Activated T-cell treated with anti-CD3 and anti-CD28 coated beads, Interleukin-2, amount 50 U/mL, for 72 hours (primary cell): ENCODE measurements at regions not wholly inside any gene's neighbourhood (a gene's known extent, or its start where the extent isn't known, plus 50 kb on each side); places are given as distances from the start of the nearest gene placed in this dataset.

ENCODE experiments used
- ATAC-seq, 2 donors: fragments of 150-1000 bp; cut with Tn5 transposase; replicated peaks in 1 of 2; 2 replicates each; pipeline ENCODE4 v1.10.0; 2021; ENCODE audit warnings: moderate library complexity in 2 of 2, mild to moderate bottlenecking in 1 of 2
- DNase-seq, 2 donors: peaks; one replicate each; pipeline ENCODE4 v3.0.0; 2021 to 2022; ENCODE audit warnings: mixed read lengths in 1 of 2
- H3K27ac Mint-ChIP-seq: one replicate; pipeline ENCODE4 v1.8.0; 2022; ENCODE audit warnings: mild to moderate bottlenecking, moderate library complexity, mixed read lengths
- H3K27me3 Mint-ChIP-seq: one replicate; pipeline ENCODE4 v1.8.0; 2022; ENCODE audit warnings: low read depth, mixed read lengths
- H3K36me3 Mint-ChIP-seq, 2 donors: one replicate each; pipeline ENCODE4 v1.8.0; 2022; ENCODE audit warnings: mixed read lengths in 2 of 2, mild to moderate bottlenecking in 1 of 2; ENCODE audit not compliant: insufficient read depth in 2 of 2
- H3K4me1 Mint-ChIP-seq: one replicate; pipeline ENCODE4 v1.8.0; 2022; ENCODE audit warnings: low read depth, mixed read lengths
- H3K4me3 Mint-ChIP-seq, 2 donors: one replicate each; pipeline ENCODE4 v1.8.0; 2022; ENCODE audit warnings: mild to moderate bottlenecking in 2 of 2, mixed read lengths in 2 of 2, moderate library complexity in 2 of 2
- H3K9me3 Mint-ChIP-seq, 2 donors: one replicate each; pipeline ENCODE4 v1.8.0; 2022; ENCODE audit warnings: mixed read lengths in 2 of 2

DNA sequence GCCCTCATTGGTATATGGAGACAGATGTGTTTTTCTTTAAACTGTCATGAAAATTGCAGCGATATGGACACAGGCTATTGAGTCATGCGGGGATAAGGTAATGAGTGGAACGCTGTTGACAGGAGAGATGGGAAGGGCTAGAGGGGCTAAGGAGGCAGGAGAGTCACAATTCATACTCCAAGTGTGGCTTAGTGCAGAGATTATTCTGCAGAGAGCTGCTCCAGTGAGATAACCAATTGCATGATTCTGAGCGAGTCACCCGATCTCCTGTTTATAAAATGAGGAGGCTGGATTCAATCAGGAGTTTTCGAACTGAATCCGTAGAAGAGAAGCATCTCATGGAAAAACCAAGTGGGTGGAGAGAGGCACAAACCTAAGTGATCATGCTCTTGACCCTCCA, 106.4 kb upstream of the PLEKHG7 start:
- Mint-ChIP-seq H3K27ac (no peak overlapping the region), H3K36me3 (peaks cover 14 to 24% of the 10 kb centered on the region in 2 donors), H3K4me3 (no peak overlapping the region), H3K9me3 (peaks cover 18 to 21% of the 10 kb centered on the region in 2 donors), H3K4me1 (peaks cover 67% of the 10 kb centered on the region), H3K27me3 (no peaks in the 10 kb centered on the region)
- ATAC-seq, result no peak
- DNase-seq, result no peak

DNA sequence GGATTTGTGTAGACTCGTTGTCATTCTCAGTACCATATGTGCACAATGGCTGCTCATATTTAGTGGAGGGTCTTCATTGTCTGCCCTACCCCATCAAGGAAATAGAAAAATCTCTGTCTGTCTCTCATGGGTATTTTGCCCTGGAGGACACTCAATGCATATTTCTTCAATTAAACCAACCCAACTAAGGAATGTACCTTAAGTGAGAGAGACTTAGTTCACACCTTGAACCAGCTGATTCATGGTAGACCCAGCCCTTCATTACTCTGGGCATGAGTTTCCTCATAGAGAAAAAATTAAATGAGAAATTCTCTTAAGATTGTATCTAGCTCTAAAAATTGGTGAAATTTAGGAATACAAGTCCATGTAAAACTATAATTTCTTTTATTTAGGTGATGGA, 107.1 kb upstream of the PLEKHG7 start:
- peaks cover 67% of the 10 kb centered on the region for H3K4me1 Mint-ChIP-seq
- peaks cover 13 to 18% of the 10 kb centered on the region in 2 donors for H3K9me3 Mint-ChIP-seq
- peak overlapping the region; percentile 13 for H3K27ac Mint-ChIP-seq
- ATAC-seq, result no peak
- no peak overlapping the region for H3K4me3 Mint-ChIP-seq
- no peak for DNase-seq
- peaks cover 8 to 21% of the 10 kb centered on the region in 2 donors for H3K36me3 Mint-ChIP-seq
- no peaks in the 10 kb centered on the region for H3K27me3 Mint-ChIP-seq

DNA sequence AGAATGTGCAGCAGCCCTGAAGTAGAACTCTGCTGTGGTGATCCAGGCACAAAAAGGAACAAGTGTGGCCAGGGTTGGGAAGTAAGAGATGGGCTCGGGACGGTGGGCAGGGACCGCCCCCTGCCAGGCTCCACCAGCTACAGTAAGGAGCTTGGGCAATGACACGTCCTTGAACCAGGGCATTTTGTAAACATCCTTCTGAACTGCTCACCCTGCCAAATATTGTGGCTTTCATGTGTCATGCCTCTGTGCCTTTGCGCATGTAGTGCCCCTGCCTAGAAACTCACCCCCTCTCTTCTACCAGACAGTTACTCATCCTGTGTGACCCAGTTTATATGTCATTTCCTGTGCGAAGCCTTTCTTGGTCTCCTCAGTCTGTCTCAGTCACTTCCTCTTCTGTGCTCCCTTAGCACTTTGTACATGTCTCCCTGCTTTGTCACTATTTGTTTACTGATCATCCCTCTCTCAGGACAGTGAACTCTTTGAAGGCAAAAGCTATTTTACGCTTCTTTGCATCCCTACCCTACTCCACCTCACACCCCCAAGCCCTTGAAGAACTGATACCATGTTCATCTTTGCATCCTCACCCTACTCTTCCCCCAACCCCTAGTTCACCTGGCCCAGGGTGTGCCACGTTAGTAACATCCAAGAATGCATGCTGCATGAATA, 108.9 kb upstream of the PLEKHG7 start:
- peaks cover 7 to 9% of the 10 kb centered on the region in 2 donors for H3K9me3 Mint-ChIP-seq
- H3K4me1 Mint-ChIP-seq, result peaks cover 63% of the 10 kb centered on the region
- DNase-seq (peak; percentile 77 to 81), ATAC-seq (peak; percentile 97 to 98)
- peaks cover 2 to 8% of the 10 kb centered on the region in 2 donors for H3K36me3 Mint-ChIP-seq
- H3K27me3 Mint-ChIP-seq, result no peaks in the 10 kb centered on the region
- peak overlapping the region; percentile 65 to 75 for H3K4me3 Mint-ChIP-seq
- peak overlapping the region; percentile 90 for H3K27ac Mint-ChIP-seq

DNA sequence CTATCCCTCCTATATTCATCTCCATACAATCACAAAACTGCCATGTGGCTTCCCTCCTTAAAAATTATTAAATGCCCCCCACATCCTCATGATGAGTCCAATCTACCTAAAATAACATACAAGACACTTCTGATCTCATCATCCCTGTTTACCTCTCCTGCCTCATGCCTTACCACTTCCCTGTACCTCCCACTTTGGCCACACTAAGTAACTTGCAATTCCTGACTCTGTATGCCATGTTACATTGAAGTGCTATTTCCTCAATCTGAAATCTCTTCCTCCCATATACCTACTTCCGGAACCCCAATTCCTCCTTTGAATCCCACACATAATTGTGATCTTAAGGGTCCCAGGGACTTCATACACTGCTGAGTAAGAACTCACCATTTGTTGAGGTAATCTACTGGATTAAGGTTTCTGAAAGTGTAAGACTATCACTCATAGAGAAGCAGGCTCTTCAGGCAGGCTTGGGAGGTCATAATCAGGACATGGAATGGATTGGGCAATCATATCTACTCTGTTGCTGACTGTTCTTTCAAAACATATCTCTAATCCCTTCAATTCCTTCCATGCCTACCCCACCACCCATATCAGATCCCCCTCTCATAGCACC, 117.6 kb upstream of the PLEKHG7 start:
- DNase-seq (no peak), ATAC-seq (no peak)
- H3K4me3 Mint-ChIP-seq, result no peak overlapping the region
- no peaks in the 10 kb centered on the region for H3K4me1 Mint-ChIP-seq
- peaks cover 2 to 11% of the 10 kb centered on the region in 2 donors for H3K9me3 Mint-ChIP-seq
- H3K27ac Mint-ChIP-seq, result no peak overlapping the region
- peaks cover 11 to 12% of the 10 kb centered on the region in 2 donors for H3K36me3 Mint-ChIP-seq
- no peaks in the 10 kb centered on the region for H3K27me3 Mint-ChIP-seq

DNA sequence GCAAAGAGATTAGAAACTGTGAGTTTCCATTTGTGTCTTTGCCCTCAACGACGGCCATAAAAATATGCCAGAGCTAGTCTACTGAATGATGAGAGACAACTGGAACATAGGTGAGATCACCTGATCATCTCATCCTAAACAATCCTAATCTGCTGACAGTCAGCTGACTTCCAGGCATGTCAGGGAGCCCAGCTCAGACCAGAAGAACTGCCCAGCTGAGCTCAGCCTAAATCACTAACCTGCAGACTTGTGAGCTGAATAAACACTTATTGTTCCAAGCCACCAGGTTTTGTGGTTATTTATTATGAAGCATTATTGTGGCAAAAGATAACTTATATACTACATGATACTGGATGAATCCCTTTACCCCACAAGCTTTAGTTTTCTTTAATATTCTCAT, 118.9 kb upstream of the PLEKHG7 start:
- Mint-ChIP-seq H3K9me3 (peaks cover 2 to 11% of the 10 kb centered on the region in 2 donors), H3K36me3 (peaks cover 11 to 12% of the 10 kb centered on the region in 2 donors), H3K4me1 (no peaks in the 10 kb centered on the region), H3K27ac (no peak overlapping the region), H3K4me3 (no peak overlapping the region), H3K27me3 (no peaks in the 10 kb centered on the region)
- DNase-seq, result no peak
- ATAC-seq, result no peak

DNA sequence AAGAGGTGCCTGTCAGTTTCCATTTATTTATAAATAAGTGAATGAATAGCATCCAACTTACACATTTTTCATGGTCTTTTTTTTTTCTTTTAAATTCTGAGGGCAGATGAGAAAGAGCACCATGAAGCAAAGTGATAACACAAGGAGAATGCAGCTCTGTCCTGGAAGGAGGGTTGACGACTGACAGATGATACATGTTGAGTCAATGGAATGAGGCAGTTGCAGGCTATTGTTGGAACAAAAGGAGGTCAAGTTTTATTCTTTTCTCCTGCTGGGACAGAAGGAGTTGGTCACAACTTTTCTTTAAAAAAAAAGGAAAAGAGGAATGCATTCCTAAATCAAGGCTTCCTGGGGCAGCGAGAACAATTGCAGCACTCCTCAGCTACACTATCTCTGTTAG, 119.9 kb upstream of the PLEKHG7 start:
- Mint-ChIP-seq H3K4me1 (no peaks in the 10 kb centered on the region), H3K36me3 (peaks cover 11 to 12% of the 10 kb centered on the region in 2 donors), H3K27ac (no peak overlapping the region), H3K9me3 (peaks cover 2 to 11% of the 10 kb centered on the region in 2 donors), H3K4me3 (no peak overlapping the region), H3K27me3 (no peaks in the 10 kb centered on the region)
- ATAC-seq, result no peak
- no peak for DNase-seq

DNA sequence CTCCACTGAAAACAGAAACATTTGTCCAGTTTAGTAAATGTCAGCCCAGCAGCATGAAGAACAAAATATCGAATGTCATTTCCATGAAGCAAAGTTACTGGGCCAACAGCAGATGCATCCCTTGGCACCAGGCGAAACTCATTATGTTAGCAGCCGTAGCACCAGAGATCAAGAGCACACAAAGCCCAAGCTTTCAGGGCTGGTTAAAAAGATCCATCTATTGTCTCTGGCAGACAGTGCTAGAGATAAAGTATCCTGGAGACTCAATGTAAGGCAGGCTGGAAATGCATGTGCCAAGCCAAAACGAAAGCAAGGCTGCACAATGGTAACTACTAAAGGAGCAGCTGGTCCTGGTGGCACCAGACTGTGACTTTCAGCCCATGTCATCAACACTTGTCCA, 120.3 kb upstream of the PLEKHG7 start:
- Mint-ChIP-seq H3K9me3 (peaks cover 2 to 11% of the 10 kb centered on the region in 2 donors), H3K36me3 (peaks cover 11 to 12% of the 10 kb centered on the region in 2 donors), H3K27me3 (no peaks in the 10 kb centered on the region), H3K4me1 (no peaks in the 10 kb centered on the region), H3K4me3 (no peak overlapping the region), H3K27ac (no peak overlapping the region)
- DNase-seq (no peak), ATAC-seq (no peak)

DNA sequence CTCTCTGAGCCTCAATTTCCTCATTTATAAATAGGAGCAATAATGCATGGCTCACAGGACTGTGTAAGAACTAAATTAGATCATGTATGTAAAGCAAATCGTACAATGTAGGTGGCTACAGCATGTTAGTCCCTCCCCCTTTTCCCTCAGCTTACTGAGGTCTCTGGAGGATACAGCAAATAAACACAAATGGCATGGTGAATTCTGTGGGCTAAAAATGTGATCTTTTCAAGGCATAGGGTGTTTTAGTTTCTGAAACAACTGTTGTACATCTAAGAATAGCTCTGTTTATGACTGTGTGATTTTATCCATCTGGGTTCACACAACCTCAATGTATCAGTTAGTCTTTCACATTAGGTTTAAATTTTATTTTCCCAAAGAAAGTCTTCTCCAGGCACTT, 121.2 kb upstream of the PLEKHG7 start:
- no peak overlapping the region for H3K4me3 Mint-ChIP-seq
- H3K9me3 Mint-ChIP-seq, result peaks cover 2 to 11% of the 10 kb centered on the region in 2 donors
- no peak overlapping the region for H3K27ac Mint-ChIP-seq
- DNase-seq (no peak), ATAC-seq (no peak)
- no peaks in the 10 kb centered on the region for H3K27me3 Mint-ChIP-seq
- peaks cover 11 to 12% of the 10 kb centered on the region in 2 donors for H3K36me3 Mint-ChIP-seq
- H3K4me1 Mint-ChIP-seq, result no peaks in the 10 kb centered on the region

DNA sequence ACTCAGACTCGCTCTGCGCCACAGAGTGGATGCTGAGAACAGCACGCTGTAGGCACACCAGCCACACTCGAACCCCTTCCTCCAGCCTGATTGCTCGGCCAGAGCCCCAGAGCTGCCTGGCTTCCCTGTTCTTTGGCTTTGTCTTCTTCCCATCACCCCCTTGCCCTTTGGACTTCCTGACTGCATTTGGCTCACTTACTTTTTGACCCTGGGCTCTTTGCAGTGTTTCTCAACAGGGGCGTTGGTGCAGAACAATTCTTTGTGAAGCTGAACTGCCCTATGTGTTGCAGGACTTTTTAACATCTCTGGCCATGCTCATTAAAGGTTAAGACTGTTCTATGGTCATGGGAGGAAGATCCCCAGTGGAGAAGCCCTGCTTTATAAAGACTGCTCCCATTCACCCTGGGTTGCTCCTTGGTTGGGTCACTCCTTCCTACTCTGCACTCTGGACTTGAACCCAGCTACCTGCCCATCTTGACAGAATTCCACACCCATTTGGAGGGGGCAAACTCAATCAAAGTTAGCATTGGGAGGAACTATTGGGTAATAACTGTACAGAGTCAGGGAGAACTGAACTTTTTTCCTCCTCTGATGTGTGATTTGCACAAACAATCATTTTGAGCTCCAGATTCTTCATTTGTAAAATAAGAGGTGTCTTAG, 127.7 kb upstream of the PLEKHG7 start:
- peaks cover 0 to 2% of the 10 kb centered on the region in 2 donors for H3K36me3 Mint-ChIP-seq
- no peaks in the 10 kb centered on the region for H3K27me3 Mint-ChIP-seq
- ATAC-seq (no peak), DNase-seq (no peak)
- H3K4me3 Mint-ChIP-seq, result no peak overlapping the region
- no peak overlapping the region for H3K27ac Mint-ChIP-seq
- H3K4me1 Mint-ChIP-seq, result peaks cover 13% of the 10 kb centered on the region
- H3K9me3 Mint-ChIP-seq, result no peaks in the 10 kb centered on the region

DNA sequence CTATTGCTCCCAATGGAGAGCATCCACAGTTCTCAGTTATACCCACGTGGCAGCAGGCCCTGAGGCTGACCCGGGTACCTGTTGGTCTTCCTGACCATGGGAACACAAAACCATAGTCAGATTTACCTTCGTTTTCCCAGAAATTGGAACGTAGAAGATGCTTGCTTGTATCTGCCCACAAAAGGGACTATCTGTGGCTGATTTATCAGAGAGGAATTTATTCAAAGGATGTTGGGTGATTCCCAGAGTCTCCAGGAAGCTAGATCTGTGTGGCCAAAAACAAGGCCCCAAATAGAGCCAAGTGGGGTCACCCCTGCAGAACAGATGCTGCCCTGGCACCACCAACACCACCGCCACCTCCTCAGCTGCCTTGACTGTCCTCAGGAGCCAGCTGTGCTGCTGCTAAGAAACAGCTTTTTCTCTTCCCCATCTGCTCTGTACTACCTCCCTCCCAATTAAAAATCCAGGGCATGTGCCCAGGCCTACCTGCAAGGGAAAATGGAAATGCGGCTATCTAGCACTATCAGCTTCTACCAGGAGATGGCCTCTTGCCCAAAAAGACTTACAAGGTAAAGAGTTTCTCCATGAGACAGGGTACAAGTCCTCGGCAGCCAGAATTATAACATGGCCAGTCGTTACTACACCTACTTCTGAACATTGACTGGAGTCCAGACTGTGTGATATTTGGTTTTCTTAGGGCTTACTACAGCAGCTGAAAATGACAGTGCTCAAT, 128.6 kb upstream of the PLEKHG7 start:
- ATAC-seq (no peak), DNase-seq (no peak)

DNA sequence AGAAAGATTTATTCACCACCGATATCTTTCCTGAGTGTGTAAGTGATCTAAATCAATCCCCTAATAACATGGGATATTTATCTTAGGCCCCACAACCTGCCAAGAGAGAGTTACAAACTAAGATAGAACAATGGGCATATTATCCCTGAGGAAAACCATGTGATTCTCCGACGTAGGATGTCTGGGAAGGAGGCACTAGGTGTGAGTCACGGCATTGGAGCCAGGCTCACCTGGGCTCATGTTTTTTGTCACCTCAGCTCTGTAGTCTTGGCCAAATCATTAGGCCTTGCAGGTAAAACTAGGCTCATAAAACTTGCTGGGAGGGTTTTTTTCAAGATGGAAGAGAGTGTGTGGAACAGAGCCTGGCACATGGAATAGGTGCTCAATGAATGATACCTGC, 129.7 kb upstream of the PLEKHG7 start:
- no peaks in the 10 kb centered on the region for H3K9me3 Mint-ChIP-seq
- DNase-seq (no peak), ATAC-seq (no peak)
- no peaks in the 10 kb centered on the region for H3K27me3 Mint-ChIP-seq
- peaks cover 0 to 2% of the 10 kb centered on the region in 2 donors for H3K36me3 Mint-ChIP-seq
- peaks cover 13% of the 10 kb centered on the region for H3K4me1 Mint-ChIP-seq
- H3K27ac Mint-ChIP-seq, result no peak overlapping the region
- no peak overlapping the region for H3K4me3 Mint-ChIP-seq

More for the DNA sequence above, 128.6 kb upstream of the PLEKHG7 start:
- Mint-ChIP-seq H3K4me1 (peaks cover 13% of the 10 kb centered on the region), H3K36me3 (peaks cover 0 to 2% of the 10 kb centered on the region in 2 donors), H3K27ac (no peak overlapping the region), H3K9me3 (no peaks in the 10 kb centered on the region), H3K4me3 (no peak overlapping the region), H3K27me3 (no peaks in the 10 kb centered on the region)

DNA sequence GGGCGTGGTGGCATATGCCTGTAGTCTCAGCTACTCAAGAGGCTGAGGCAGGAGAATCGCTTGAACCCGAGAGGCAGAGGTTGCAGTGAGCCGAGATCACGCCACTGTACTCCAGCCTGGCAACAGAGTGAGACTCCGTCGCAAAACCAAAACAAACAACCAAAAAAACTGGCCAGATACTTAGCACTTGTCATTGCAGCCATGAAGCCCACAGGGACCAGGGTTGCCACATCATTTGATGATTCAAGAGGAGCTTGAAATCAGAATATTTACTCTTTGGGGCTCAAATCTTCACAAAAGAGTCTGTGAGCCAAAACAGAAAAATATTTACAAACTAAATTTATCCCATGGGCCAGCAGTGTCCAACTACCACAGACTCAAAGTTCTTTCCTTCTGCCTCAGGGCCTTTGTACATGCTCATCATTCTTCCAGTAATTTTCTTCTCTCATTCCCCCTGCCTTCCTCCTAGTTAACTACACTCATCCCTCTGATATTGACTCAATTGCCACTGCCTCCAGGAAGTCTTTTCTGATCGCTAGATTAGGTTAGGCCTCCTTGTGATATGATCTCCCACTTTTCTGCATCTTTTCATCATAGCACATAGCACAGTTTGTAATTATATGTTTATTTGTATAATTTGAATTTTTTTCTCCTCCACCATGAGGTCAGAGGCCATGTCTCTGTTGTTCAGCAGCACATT, 130.8 kb upstream of the PLEKHG7 start:
- no peaks in the 10 kb centered on the region for H3K9me3 Mint-ChIP-seq
- H3K4me3 Mint-ChIP-seq, result no peak overlapping the region
- peaks cover 17% of the 10 kb centered on the region for H3K4me1 Mint-ChIP-seq
- no peaks in the 10 kb centered on the region for H3K27me3 Mint-ChIP-seq
- ATAC-seq, result no peak
- DNase-seq, result no peak
- peaks cover 1 to 5% of the 10 kb centered on the region in 2 donors for H3K36me3 Mint-ChIP-seq
- H3K27ac Mint-ChIP-seq, result no peak overlapping the region
